DOHH2 (cell line): ENCODE measurements at regions not wholly inside any gene's neighbourhood (a gene's known extent, or its start where the extent isn't known, plus 50 kb on each side); places are given as distances from the start of the nearest gene placed in this dataset.

ENCODE experiments used
- H3F3A ChIP-seq: fragments of 200-600 bp; sonication (generic), shearing (Covaris generic); 2 replicates; pipeline ENCODE4 v1.6.0; 2016; ENCODE audit warnings: antibody characterized with exemption, mild to moderate bottlenecking; ENCODE audit not compliant: control insufficient read depth, insufficient read depth
- H3K27ac ChIP-seq: fragments of 200-600 bp; sonication (generic); 2 replicates; pipeline ENCODE4 v1.5.1; 2014; ENCODE audit warnings: low read depth, mild to moderate bottlenecking, low read length, moderate library complexity
- H3K27me3 ChIP-seq: fragments of 200-600 bp; sonication (generic); 2 replicates; pipeline ENCODE4 v1.6.1; 2014; ENCODE audit warnings: mild to moderate bottlenecking, low read length, mixed read lengths; ENCODE audit not compliant: control insufficient read depth
- H3K36me3 ChIP-seq: fragments of 200-600 bp; sonication (generic); 2 replicates; pipeline ENCODE4 v1.6.1; 2014; ENCODE audit warnings: mild to moderate bottlenecking, low read length, moderate library complexity, mixed read lengths; ENCODE audit not compliant: control insufficient read depth
- H3K4me1 ChIP-seq: fragments of 200-600 bp; sonication (generic); 2 replicates; pipeline ENCODE4 v1.6.1; 2014; ENCODE audit warnings: mild to moderate bottlenecking, low read length, mixed read lengths; ENCODE audit not compliant: control insufficient read depth
- H3K4me2 ChIP-seq: fragments of 200-600 bp; sonication (generic); 2 replicates; pipeline ENCODE4 v1.6.0; 2014; ENCODE audit warnings: mild to moderate bottlenecking, low read length, moderate library complexity
- H3K4me3 ChIP-seq: fragments of 200-600 bp; sonication (generic); 2 replicates; pipeline ENCODE4 v1.5.1; 2014; ENCODE audit warnings: mild to moderate bottlenecking, low read length, mixed read lengths
- H3K79me2 ChIP-seq: fragments of 200-600 bp; sonication (generic); 2 replicates; pipeline ENCODE4 v1.6.1; 2014; ENCODE audit warnings: mild to moderate bottlenecking, low read length, mixed read lengths; ENCODE audit not compliant: control insufficient read depth
- H3K9me2 ChIP-seq: fragments of 200-600 bp; sonication (generic); replicated peaks from 2 replicates; pipeline ENCODE4 v1.6.1; 2014; ENCODE audit warnings: mild to moderate bottlenecking, low read length, mixed read lengths; ENCODE audit not compliant: control insufficient read depth
- H3K9me3 ChIP-seq: fragments of 200-600 bp; sonication (generic); 2 replicates; pipeline ENCODE4 v1.6.1; 2014; ENCODE audit warnings: antibody characterized with exemption, low read length, mixed read lengths; ENCODE audit not compliant: control insufficient read depth, insufficient read depth
- H4K20me1 ChIP-seq: fragments of 200-600 bp; sonication (generic); 2 replicates; pipeline ENCODE4 v1.6.0; 2014; ENCODE audit warnings: low read depth, mild to moderate bottlenecking, antibody characterized with exemption, low read length, moderate library complexity; ENCODE audit not compliant: control insufficient read depth, insufficient read depth
- EZH2phosphoT487 ChIP-seq: fragments of 200-600 bp; sonication (generic); IDR thresholded peaks from 2 replicates; pipeline ENCODE4 v1.6.1; 2017; ENCODE audit warnings: borderline replicate concordance, mild to moderate bottlenecking, antibody characterized with exemption, low read length, moderate library complexity, mixed read lengths
- TF ChIP-seq, protein P1 (sequence below): fragments of 200-600 bp; sonication (generic); IDR thresholded peaks from one replicate; pipeline ENCODE4 v1.5.1; 2014; ENCODE audit warnings: antibody characterized with exemption, mild to moderate bottlenecking, low read depth, low read length; ENCODE audit not compliant: poor library complexity, severe bottlenecking

GRCh38 chr4:180234730-180235129, 2008.5 kb upstream of the TENM3 start:
- H3K27ac ChIP-seq: no peak overlapping the region
- H3K27me3 ChIP-seq: no peaks in the 10 kb centered on the region
- no peaks in the 10 kb centered on the region for H3F3A ChIP-seq
- no peak overlapping the region for H3K4me3 ChIP-seq
- no peaks in the 10 kb centered on the region for H3K9me2 ChIP-seq
- H4K20me1 ChIP-seq: no peaks in the 10 kb centered on the region
- H3K4me1 ChIP-seq: no peaks in the 10 kb centered on the region
- H3K79me2 ChIP-seq: no peaks in the 10 kb centered on the region
- no peak overlapping the region for H3K4me2 ChIP-seq
- no peaks in the 10 kb centered on the region for H3K9me3 ChIP-seq
- no peak for TF ChIP-seq EZH2phosphoT487
- TF ChIP-seq, protein P1, sequence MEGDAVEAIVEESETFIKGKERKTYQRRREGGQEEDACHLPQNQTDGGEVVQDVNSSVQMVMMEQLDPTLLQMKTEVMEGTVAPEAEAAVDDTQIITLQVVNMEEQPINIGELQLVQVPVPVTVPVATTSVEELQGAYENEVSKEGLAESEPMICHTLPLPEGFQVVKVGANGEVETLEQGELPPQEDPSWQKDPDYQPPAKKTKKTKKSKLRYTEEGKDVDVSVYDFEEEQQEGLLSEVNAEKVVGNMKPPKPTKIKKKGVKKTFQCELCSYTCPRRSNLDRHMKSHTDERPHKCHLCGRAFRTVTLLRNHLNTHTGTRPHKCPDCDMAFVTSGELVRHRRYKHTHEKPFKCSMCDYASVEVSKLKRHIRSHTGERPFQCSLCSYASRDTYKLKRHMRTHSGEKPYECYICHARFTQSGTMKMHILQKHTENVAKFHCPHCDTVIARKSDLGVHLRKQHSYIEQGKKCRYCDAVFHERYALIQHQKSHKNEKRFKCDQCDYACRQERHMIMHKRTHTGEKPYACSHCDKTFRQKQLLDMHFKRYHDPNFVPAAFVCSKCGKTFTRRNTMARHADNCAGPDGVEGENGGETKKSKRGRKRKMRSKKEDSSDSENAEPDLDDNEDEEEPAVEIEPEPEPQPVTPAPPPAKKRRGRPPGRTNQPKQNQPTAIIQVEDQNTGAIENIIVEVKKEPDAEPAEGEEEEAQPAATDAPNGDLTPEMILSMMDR: no peak
- no peaks in the 10 kb centered on the region for H3K36me3 ChIP-seq

GRCh38 chr4:180240670-180241069, 2002.5 kb upstream of the TENM3 start:
- H3K9me2 ChIP-seq: no peaks in the 10 kb centered on the region
- H3K27me3 ChIP-seq: no peaks in the 10 kb centered on the region
- H3F3A ChIP-seq: no peaks in the 10 kb centered on the region
- no peak overlapping the region for H3K4me2 ChIP-seq
- no peaks in the 10 kb centered on the region for H3K9me3 ChIP-seq
- no peak overlapping the region for H3K4me3 ChIP-seq
- no peak for TF ChIP-seq EZH2phosphoT487
- TF ChIP-seq, protein P1: no peak
- H4K20me1 ChIP-seq: no peaks in the 10 kb centered on the region
- no peaks in the 10 kb centered on the region for H3K4me1 ChIP-seq
- no peaks in the 10 kb centered on the region for H3K79me2 ChIP-seq
- H3K27ac ChIP-seq: no peak overlapping the region
- H3K36me3 ChIP-seq: no peaks in the 10 kb centered on the region

DNA sequence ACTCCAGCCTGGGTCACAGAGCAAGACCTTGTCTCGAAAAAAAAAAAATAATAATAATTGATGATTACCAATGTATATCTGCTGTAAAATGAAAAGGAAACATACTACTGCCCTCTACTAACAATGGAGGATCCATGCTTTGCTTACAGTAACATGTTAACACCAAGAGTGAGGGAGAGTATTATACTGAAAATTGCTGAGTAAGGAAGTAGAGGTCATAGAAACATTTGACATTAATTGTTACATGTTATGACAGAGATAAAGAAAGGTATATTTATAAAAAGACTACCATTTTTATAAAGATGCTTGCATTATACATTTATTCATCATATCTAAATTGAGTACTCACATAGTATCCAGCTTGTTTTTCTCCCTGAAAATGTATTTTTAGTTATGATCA, 1989.8 kb upstream of the TENM3 start:
- Histone ChIP-seq H3K27me3 (no peaks in the 10 kb centered on the region), H3K4me3 (no peak overlapping the region), H3K4me2 (no peak overlapping the region), H3K36me3 (no peaks in the 10 kb centered on the region), H3K4me1 (no peaks in the 10 kb centered on the region), H3K79me2 (no peaks in the 10 kb centered on the region), H3K9me3 (no peaks in the 10 kb centered on the region), H4K20me1 (no peaks in the 10 kb centered on the region), H3K27ac (no peak overlapping the region), H3F3A (no peaks in the 10 kb centered on the region), H3K9me2 (no peaks in the 10 kb centered on the region)
- TF ChIP-seq EZH2phosphoT487: no peak
- TF ChIP-seq, protein P1: no peak

GRCh38 chr4:180261346-180261745, 1981.9 kb upstream of the TENM3 start:
- H4K20me1 ChIP-seq: no peaks in the 10 kb centered on the region
- no peaks in the 10 kb centered on the region for H3F3A ChIP-seq
- TF ChIP-seq EZH2phosphoT487: no peak
- TF ChIP-seq, protein P1: no peak
- H3K27me3 ChIP-seq: no peaks in the 10 kb centered on the region
- no peak overlapping the region for H3K4me2 ChIP-seq
- no peaks in the 10 kb centered on the region for H3K9me3 ChIP-seq
- H3K9me2 ChIP-seq: no peaks in the 10 kb centered on the region
- no peak overlapping the region for H3K4me3 ChIP-seq
- H3K4me1 ChIP-seq: no peaks in the 10 kb centered on the region
- H3K36me3 ChIP-seq: no peaks in the 10 kb centered on the region
- no peaks in the 10 kb centered on the region for H3K79me2 ChIP-seq
- H3K27ac ChIP-seq: no peak overlapping the region
